Hepatocyte (in vitro differentiated cells): ENCODE measurements at regions not wholly inside any gene's neighbourhood (a gene's known extent, or its start where the extent isn't known, plus 50 kb on each side); places are given as distances from the start of the nearest gene placed in this dataset.

ENCODE experiments used
- CTCF ChIP-seq: fragments of 200-600 bp; sonication (generic); IDR thresholded peaks from 2 replicates; pipeline ENCODE4 v1.5.1; 2016; ENCODE audit warnings: antibody characterized with exemption, mild to moderate bottlenecking; ENCODE audit not compliant: poor library complexity
- EZH2 ChIP-seq: fragments of 200-600 bp; sonication (generic); IDR thresholded peaks from 2 replicates; pipeline ENCODE4 v1.6.1; 2016; ENCODE audit warnings: antibody characterized with exemption, mild to moderate bottlenecking, borderline replicate concordance

- TF ChIP-seq CTCF (no peak), EZH2 (no peak)
Observed at GRCh38 chr16:5396880-5397279, 299.3 kb upstream of the EEF2KMT start.
